ENCODE measurements at regions not wholly inside any gene's neighbourhood (a gene's known extent, or its start where the extent isn't known, plus 50 kb on each side); places are given as distances from the start of the nearest gene placed in this dataset.

DNA sequence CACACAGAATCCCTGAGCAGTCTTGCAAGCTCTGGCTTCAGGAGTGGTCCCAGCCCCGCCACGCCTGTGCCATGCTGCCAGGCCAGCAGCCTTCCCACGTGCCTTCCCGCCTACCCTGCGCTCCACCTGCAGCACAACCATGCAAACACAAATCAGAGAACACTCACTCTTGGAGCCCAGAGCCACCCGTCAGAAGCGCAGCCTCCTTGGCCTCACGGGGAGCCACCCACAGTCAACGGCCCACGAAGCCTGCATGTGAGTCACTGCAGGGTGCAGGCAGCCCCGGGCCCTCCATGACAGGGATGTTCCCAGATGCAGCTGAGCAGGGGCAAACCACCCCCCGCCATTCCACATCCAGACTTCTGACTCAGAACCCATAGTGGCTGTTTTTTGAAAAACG is 217.0 kb downstream of the DLL1 start:
- H3K36me3 ChIP-seq, result no peaks in the 10 kb centered on the region
- H3K4me3 ChIP-seq, result no peak overlapping the region
- DNase-seq, result peak in 1 of 2 donors; percentile 1
- intact Hi-C loops (cut with DNase I; ENCODE audit: low total_unique reads), result no loop called here
- H3K27ac ChIP-seq, result no peak overlapping the region
- no peaks in the 10 kb centered on the region for H3K4me1 ChIP-seq
- no peak for TF ChIP-seq POLR2A (IDR thresholded peaks at IDR 0.05)
- TF ChIP-seq, protein P1, sequence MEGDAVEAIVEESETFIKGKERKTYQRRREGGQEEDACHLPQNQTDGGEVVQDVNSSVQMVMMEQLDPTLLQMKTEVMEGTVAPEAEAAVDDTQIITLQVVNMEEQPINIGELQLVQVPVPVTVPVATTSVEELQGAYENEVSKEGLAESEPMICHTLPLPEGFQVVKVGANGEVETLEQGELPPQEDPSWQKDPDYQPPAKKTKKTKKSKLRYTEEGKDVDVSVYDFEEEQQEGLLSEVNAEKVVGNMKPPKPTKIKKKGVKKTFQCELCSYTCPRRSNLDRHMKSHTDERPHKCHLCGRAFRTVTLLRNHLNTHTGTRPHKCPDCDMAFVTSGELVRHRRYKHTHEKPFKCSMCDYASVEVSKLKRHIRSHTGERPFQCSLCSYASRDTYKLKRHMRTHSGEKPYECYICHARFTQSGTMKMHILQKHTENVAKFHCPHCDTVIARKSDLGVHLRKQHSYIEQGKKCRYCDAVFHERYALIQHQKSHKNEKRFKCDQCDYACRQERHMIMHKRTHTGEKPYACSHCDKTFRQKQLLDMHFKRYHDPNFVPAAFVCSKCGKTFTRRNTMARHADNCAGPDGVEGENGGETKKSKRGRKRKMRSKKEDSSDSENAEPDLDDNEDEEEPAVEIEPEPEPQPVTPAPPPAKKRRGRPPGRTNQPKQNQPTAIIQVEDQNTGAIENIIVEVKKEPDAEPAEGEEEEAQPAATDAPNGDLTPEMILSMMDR (IDR thresholded peaks at IDR 0.05), result no peak
- H3K9me3 ChIP-seq, result no peaks in the 10 kb centered on the region
- H3K27me3 ChIP-seq, result no peaks in the 10 kb centered on the region

- Histone ChIP-seq H3K27me3 (no peaks in the 10 kb centered on the region), H3K27ac (no peak overlapping the region), H3K9me3 (no peaks in the 10 kb centered on the region), H3K4me3 (no peak overlapping the region), H3K4me1 (no peaks in the 10 kb centered on the region), H3K36me3 (no peaks in the 10 kb centered on the region)
- no peak for DNase-seq
- no peak for TF ChIP-seq POLR2A (IDR thresholded peaks at IDR 0.05)
- TF ChIP-seq, protein P1 (IDR thresholded peaks at IDR 0.05), result no peak
- intact Hi-C loops (cut with DNase I; ENCODE audit: low total_unique reads), result no loop called here
Observed at GRCh38 chr6:170072246-170072645, 218.6 kb downstream of the DLL1 start.

GRCh38 chr6:170069611-170070010 is 221.3 kb downstream of the DLL1 start:
- no peaks in the 10 kb centered on the region for H3K4me1 ChIP-seq

GRCh38 chr6:170068496-170068895 is 222.4 kb downstream of the DLL1 start:
- H3K4me1 ChIP-seq, result no peaks in the 10 kb centered on the region
- H3K27me3 ChIP-seq, result no peaks in the 10 kb centered on the region
- H3K4me3 ChIP-seq, result no peak overlapping the region
- intact Hi-C loops (cut with DNase I; ENCODE audit: low total_unique reads), result no loop called here
- no peak overlapping the region for H3K27ac ChIP-seq
- H3K9me3 ChIP-seq, result no peaks in the 10 kb centered on the region
- TF ChIP-seq POLR2A (IDR thresholded peaks at IDR 0.05), result no peak
- TF ChIP-seq, protein P1 (IDR thresholded peaks at IDR 0.05), result no peak
- DNase-seq, result peak in 1 of 2 donors; percentile 7
- no peaks in the 10 kb centered on the region for H3K36me3 ChIP-seq

More at GRCh38 chr6:170069611-170070010, 221.3 kb downstream of the DLL1 start:
- H3K27ac ChIP-seq, result no peak overlapping the region
- intact Hi-C loops (cut with DNase I; ENCODE audit: low total_unique reads), result no loop called here
- H3K9me3 ChIP-seq, result no peaks in the 10 kb centered on the region
- no peak overlapping the region for H3K4me3 ChIP-seq
- no peak for DNase-seq
- no peaks in the 10 kb centered on the region for H3K36me3 ChIP-seq
- TF ChIP-seq POLR2A (IDR thresholded peaks at IDR 0.05), result no peak
- TF ChIP-seq, protein P1 (IDR thresholded peaks at IDR 0.05), result no peak
- no peaks in the 10 kb centered on the region for H3K27me3 ChIP-seq

GRCh38 chr6:170067923-170068360 is 222.9 kb downstream of the DLL1 start:
- Histone ChIP-seq H3K27ac (no peak overlapping the region), H3K27me3 (no peaks in the 10 kb centered on the region), H3K9me3 (no peaks in the 10 kb centered on the region), H3K4me3 (no peak overlapping the region), H3K4me1 (no peaks in the 10 kb centered on the region), H3K36me3 (no peaks in the 10 kb centered on the region)
- intact Hi-C loops (cut with DNase I; ENCODE audit: low total_unique reads), result no loop called here
- DNase-seq, result peak in 1 of 2 donors; percentile 11
- no peak for TF ChIP-seq POLR2A (IDR thresholded peaks at IDR 0.05)
- TF ChIP-seq, protein P1 (IDR thresholded peaks at IDR 0.05), result no peak
